ENCODE measurements at regions not wholly inside any gene's neighbourhood (a gene's known extent, or its start where the extent isn't known, plus 50 kb on each side); places are given as distances from the start of the nearest gene placed in this dataset.

DNA sequence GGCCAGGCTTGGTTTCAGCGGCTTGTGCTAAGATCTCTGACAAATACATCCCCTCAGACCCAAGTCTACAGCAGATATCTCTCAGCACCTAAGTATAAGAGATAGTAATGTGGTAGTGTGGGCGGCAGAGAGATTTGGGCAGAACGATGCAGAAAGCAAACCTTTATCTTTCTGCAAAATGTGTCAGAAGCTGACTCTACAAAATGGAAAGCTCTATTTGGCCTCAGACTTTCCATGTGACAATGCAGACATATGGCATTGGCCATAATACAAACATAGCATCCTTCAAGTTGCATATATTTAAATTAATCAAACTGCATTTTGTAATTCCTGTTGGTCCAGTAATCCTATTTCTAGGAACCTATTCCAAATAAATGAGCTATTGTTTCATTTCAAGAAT is 102.5 kb upstream of the RAI14 start (continued):
- TF ChIP-seq ADNP (tag; IDR thresholded peaks at IDR 0.05) (no peak), ZNF12 (CRISPR knock-in tag; IDR thresholded peaks at IDR 0.05) (no peak), ZNF431 (CRISPR knock-in tag; IDR thresholded peaks at IDR 0.05) (no peak), IFI16 (CRISPR knock-in tag; IDR thresholded peaks at IDR 0.05) (no peak), TCFL5 (CRISPR knock-in tag; conservative IDR thresholded peaks at IDR 0.05) (no peak), TAF9B (IDR thresholded peaks at IDR 0.05; ENCODE audit: partially characterized antibody) (no peak), MCM7 (IDR thresholded peaks at IDR 0.05) (no peak), ATF1 (CRISPR knock-in tag; IDR thresholded peaks at IDR 0.05) (no peak), ATF1 (tag; IDR thresholded peaks at IDR 0.05) (peak; percentile 35; the same call in 1 of the 2 replicates), ASH1L (IDR thresholded peaks at IDR 0.05; ENCODE audit: borderline replicate concordance, low read depth, partially characterized antibody) (no peak), EP300 (IDR thresholded peaks at IDR 0.05; ENCODE audit: low read length) (peak; percentile 80; the same call in 1 of the 2 replicates), TOE1 (IDR thresholded peaks at IDR 0.05; ENCODE audit: borderline replicate concordance) (no peak), TOE1 (CRISPR knock-in tag; IDR thresholded peaks at IDR 0.05; ENCODE audit: borderline replicate concordance, low read depth) (no peak), BRD9 (IDR thresholded peaks at IDR 0.05; ENCODE audit: low read depth, partially characterized antibody) (no peak), STAT5B (CRISPR knock-in tag; IDR thresholded peaks at IDR 0.05) (no peak), MAFF (IDR thresholded peaks at IDR 0.05; ENCODE audit: low read length) (peak; percentile 53), SMARCC2 (IDR thresholded peaks at IDR 0.05; ENCODE audit: low read depth) (no peak), KAT8 (IDR thresholded peaks at IDR 0.05; ENCODE audit: low read depth) (no peak), DNMT1 (IDR thresholded peaks at IDR 0.05) (no peak), U2AF2 (optimal IDR thresholded peaks at IDR 0.05; ENCODE audit: low read depth, low read length) (no peak), SMARCB1 (IDR thresholded peaks at IDR 0.05; ENCODE audit: insufficient read length, low read depth) (no peak)
- TF ChIP-seq, protein P1, sequence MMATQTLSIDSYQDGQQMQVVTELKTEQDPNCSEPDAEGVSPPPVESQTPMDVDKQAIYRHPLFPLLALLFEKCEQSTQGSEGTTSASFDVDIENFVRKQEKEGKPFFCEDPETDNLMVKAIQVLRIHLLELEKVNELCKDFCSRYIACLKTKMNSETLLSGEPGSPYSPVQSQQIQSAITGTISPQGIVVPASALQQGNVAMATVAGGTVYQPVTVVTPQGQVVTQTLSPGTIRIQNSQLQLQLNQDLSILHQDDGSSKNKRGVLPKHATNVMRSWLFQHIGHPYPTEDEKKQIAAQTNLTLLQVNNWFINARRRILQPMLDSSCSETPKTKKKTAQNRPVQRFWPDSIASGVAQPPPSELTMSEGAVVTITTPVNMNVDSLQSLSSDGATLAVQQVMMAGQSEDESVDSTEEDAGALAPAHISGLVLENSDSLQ (IDR thresholded peaks at IDR 0.05) = no peak
- TF ChIP-seq, protein P2, sequence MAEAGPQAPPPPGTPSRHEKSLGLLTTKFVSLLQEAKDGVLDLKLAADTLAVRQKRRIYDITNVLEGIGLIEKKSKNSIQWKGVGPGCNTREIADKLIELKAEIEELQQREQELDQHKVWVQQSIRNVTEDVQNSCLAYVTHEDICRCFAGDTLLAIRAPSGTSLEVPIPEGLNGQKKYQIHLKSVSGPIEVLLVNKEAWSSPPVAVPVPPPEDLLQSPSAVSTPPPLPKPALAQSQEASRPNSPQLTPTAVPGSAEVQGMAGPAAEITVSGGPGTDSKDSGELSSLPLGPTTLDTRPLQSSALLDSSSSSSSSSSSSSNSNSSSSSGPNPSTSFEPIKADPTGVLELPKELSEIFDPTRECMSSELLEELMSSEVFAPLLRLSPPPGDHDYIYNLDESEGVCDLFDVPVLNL (CRISPR knock-in tag; IDR thresholded peaks at IDR 0.05; ENCODE audit: low read depth) = no peak
- TF ChIP-seq, protein P3, sequence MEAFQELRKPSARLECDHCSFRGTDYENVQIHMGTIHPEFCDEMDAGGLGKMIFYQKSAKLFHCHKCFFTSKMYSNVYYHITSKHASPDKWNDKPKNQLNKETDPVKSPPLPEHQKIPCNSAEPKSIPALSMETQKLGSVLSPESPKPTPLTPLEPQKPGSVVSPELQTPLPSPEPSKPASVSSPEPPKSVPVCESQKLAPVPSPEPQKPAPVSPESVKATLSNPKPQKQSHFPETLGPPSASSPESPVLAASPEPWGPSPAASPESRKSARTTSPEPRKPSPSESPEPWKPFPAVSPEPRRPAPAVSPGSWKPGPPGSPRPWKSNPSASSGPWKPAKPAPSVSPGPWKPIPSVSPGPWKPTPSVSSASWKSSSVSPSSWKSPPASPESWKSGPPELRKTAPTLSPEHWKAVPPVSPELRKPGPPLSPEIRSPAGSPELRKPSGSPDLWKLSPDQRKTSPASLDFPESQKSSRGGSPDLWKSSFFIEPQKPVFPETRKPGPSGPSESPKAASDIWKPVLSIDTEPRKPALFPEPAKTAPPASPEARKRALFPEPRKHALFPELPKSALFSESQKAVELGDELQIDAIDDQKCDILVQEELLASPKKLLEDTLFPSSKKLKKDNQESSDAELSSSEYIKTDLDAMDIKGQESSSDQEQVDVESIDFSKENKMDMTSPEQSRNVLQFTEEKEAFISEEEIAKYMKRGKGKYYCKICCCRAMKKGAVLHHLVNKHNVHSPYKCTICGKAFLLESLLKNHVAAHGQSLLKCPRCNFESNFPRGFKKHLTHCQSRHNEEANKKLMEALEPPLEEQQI (IDR thresholded peaks at IDR 0.05) = 0 out of 2 replicates have a peak, but pooled peaks have one; percentile 16
- TF ChIP-seq, protein P4, sequence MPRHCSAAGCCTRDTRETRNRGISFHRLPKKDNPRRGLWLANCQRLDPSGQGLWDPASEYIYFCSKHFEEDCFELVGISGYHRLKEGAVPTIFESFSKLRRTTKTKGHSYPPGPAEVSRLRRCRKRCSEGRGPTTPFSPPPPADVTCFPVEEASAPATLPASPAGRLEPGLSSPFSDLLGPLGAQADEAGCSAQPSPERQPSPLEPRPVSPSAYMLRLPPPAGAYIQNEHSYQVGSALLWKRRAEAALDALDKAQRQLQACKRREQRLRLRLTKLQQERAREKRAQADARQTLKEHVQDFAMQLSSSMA (CRISPR knock-in tag; IDR thresholded peaks at IDR 0.05) = no peak
- TF ChIP-seq, protein P5, sequence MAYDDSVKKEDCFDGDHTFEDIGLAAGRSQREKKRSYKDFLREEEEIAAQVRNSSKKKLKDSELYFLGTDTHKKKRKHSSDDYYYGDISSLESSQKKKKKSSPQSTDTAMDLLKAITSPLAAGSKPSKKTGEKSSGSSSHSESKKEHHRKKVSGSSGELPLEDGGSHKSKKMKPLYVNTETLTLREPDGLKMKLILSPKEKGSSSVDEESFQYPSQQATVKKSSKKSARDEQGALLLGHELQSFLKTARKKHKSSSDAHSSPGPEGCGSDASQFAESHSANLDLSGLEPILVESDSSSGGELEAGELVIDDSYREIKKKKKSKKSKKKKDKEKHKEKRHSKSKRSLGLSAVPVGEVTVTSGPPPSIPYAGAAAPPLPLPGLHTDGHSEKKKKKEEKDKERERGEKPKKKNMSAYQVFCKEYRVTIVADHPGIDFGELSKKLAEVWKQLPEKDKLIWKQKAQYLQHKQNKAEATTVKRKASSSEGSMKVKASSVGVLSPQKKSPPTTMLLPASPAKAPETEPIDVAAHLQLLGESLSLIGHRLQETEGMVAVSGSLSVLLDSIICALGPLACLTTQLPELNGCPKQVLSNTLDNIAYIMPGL (CRISPR knock-in tag; IDR thresholded peaks at IDR 0.05) = no peak

Measured in K562 (cell line).